HuH-7.5 (cell line): ENCODE measurements at regions not wholly inside any gene's neighbourhood (a gene's known extent, or its start where the extent isn't known, plus 50 kb on each side); places are given as distances from the start of the nearest gene placed in this dataset.

ENCODE experiments used
- DNase-seq: peaks from one replicate; pipeline ENCODE4 v3.0.0; 2011; ENCODE audit warnings: low spot score

GRCh38 chr9:108489567-108489966 lies 366.2 kb downstream of the ACTL7B start:
- DNase-seq: no peak

- DNase-seq: no peak
These were observed 369.0 kb downstream of the ACTL7B start for GRCh38 chr9:108486831-108487230.

- DNase-seq: no peak
These were observed 371.3 kb downstream of the ACTL7B start for GRCh38 chr9:108484468-108484867.

GRCh38 chr9:108483676-108484075 lies 372.1 kb downstream of the ACTL7B start:
- DNase-seq: no peak

GRCh38 chr9:108479989-108480652 lies 375.7 kb downstream of the ACTL7B start:
- DNase-seq: no peak

GRCh38 chr9:108478431-108479332 lies 377.1 kb downstream of the ACTL7B start:
- no peak for DNase-seq

- DNase-seq: no peak
These were observed 378.2 kb downstream of the ACTL7B start for GRCh38 chr9:108477529-108478006.

GRCh38 chr9:108476574-108476973 lies 379.2 kb downstream of the ACTL7B start:
- DNase-seq: no peak

- no peak for DNase-seq
These were observed 380.0 kb downstream of the ACTL7B start for GRCh38 chr9:108475813-108476212.

- no peak for DNase-seq
These were observed 381.4 kb downstream of the ACTL7B start for GRCh38 chr9:108474356-108474755.

GRCh38 chr9:108473209-108474112 lies 382.3 kb downstream of the ACTL7B start:
- DNase-seq: no peak

- no peak for DNase-seq
These were observed 386.1 kb downstream of the ACTL7B start for GRCh38 chr9:108469654-108470053.

GRCh38 chr9:108468364-108468763 lies 387.4 kb downstream of the ACTL7B start:
- DNase-seq: no peak

GRCh38 chr9:108467653-108468324 lies 388.0 kb downstream of the ACTL7B start:
- DNase-seq: no peak

GRCh38 chr9:108467161-108467560 lies 388.6 kb downstream of the ACTL7B start:
- no peak for DNase-seq

- no peak for DNase-seq
These were observed 389.5 kb downstream of the ACTL7B start for GRCh38 chr9:108466304-108466703.

- DNase-seq: no peak
These were observed 391.7 kb downstream of the ACTL7B start for GRCh38 chr9:108463932-108464606.

GRCh38 chr9:108456903-108457302 lies 398.9 kb downstream of the ACTL7B start:
- DNase-seq: no peak

- no peak for DNase-seq
These were observed 410.2 kb downstream of the ACTL7B start for GRCh38 chr9:108445431-108446071.
